A673 (cell line): ENCODE measurements at regions not wholly inside any gene's neighbourhood (a gene's known extent, or its start where the extent isn't known, plus 50 kb on each side); places are given as distances from the start of the nearest gene placed in this dataset.
"Not testable (repeated sequence)": the region's sequence is repeated elsewhere in the genome, so short reads cannot be mapped to it uniquely, and the experiment has no call there.

Experiments used
- BruUV-seq: library from RNA; stranded (reverse); fragments of 400-500 nt; replicated peaks from 2 replicates; lab custom pipeline; 2021; lab: Mats Ljungman, UMichigan
- CTCF ChIA-PET: fragments of 300-600 bp; sonication (Branson Sonifier 250); formaldehyde crosslinking; loops from one replicate; lab custom pipeline; 2022; ENCODE audit warnings: antibody characterized with exemption; lab: Charles Lee
- POLR2A ChIA-PET: fragments of 300-600 bp; sonication (Branson Sonifier 250); formaldehyde crosslinking; loops from one replicate; lab custom pipeline; 2022; ENCODE audit warnings: antibody characterized with exemption; ENCODE audit not compliant: low non-redundant PET; lab: Charles Lee
- DNase-seq: peaks from one replicate; pipeline ENCODE4 v3.0.0-alpha.2; 2015; ENCODE audit warnings: low spot score
- H3K27ac ChIP-seq: fragments of 200-600 bp; sonication (generic); 2 replicates; pipeline ENCODE4 v1.5.1; 2016; ENCODE audit warnings: mixed run types, low read depth, mild to moderate bottlenecking, mixed read lengths, antibody characterized with exemption, low read length; ENCODE audit not compliant: poor library complexity, severe bottlenecking
- H3K27me3 ChIP-seq: fragments of 200-600 bp; sonication (generic); replicated peaks from 2 replicates; pipeline ENCODE4 v1.6.1; 2017; ENCODE audit warnings: mixed run types, low read depth, mild to moderate bottlenecking, mixed read lengths, antibody characterized with exemption, low read length; ENCODE audit not compliant: insufficient read depth, poor library complexity
- H3K36me3 ChIP-seq: fragments of 200-600 bp; sonication (generic); 2 replicates; pipeline ENCODE4 v1.6.1; 2016; ENCODE audit warnings: mixed run types, mild to moderate bottlenecking, mixed read lengths, antibody characterized with exemption, low read length; ENCODE audit not compliant: insufficient read depth, poor library complexity, severe bottlenecking
- H3K4me1 ChIP-seq: fragments of 200-600 bp; sonication (generic); 2 replicates; pipeline ENCODE4 v1.6.1; 2017; ENCODE audit warnings: mixed run types, mild to moderate bottlenecking, mixed read lengths, antibody characterized with exemption, low read length; ENCODE audit not compliant: insufficient read depth, poor library complexity, severe bottlenecking
- H3K4me3 ChIP-seq: fragments of 200-600 bp; sonication (generic); 2 replicates; pipeline ENCODE4 v1.5.1; 2016; ENCODE audit warnings: low read depth, mixed run types, mild to moderate bottlenecking, mixed read lengths, low read length; ENCODE audit not compliant: poor library complexity, severe bottlenecking
- H3K9me3 ChIP-seq: fragments of 200-600 bp; sonication (generic); 2 replicates; pipeline ENCODE4 v1.6.1; 2016; ENCODE audit warnings: mixed run types, low read depth, mild to moderate bottlenecking, mixed read lengths, antibody characterized with exemption, low read length; ENCODE audit not compliant: poor library complexity, severe bottlenecking
- CTCF ChIP-seq: fragments of 300-800, 200-600 bp; sonication (generic); conservative IDR thresholded peaks from 2 replicates; pipeline ENCODE4 v1.5.1; 2017; ENCODE audit warnings: low read depth, mild to moderate bottlenecking, antibody characterized with exemption, low read length, moderate library complexity, mixed read lengths
- EZH2 ChIP-seq: fragments of 200-600 bp; sonication (generic); IDR thresholded peaks from 2 replicates; pipeline ENCODE4 v1.6.1; 2017; ENCODE audit warnings: borderline replicate concordance, low read depth, mild to moderate bottlenecking, mixed read lengths, antibody characterized with exemption, low read length; ENCODE audit not compliant: poor library complexity, severe bottlenecking
- intact Hi-C: fragments of 100-400 bp; cut with micrococcal nuclease; formaldehyde crosslinking; loops from one replicate; pipeline ENCODE4 v1.10.0; 2022; ENCODE audit not compliant: unreplicated experiment

DNA sequence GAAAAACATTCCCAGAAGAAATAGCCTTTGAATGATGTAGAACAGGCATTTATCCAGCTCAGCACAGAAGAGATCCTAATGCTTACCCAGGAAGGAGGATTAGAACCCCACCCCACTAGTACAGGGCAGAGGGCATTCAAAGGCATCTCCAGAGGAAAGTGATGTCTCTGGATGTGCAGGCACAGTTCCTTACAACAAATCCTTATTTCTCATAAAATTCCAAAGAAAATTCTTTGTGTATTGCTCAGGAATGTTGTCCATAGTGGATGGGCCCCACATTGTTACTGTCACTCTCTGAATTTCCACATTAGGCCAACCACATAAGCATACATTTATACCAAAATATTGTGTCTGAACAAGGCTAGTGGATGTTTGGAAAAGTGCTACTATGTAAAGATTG is 243.0 kb downstream of the ADRA2A start:
- Histone ChIP-seq H3K4me1 (no peaks in the 10 kb centered on the region), H3K9me3 (no peaks in the 10 kb centered on the region), H3K27ac (no peak overlapping the region), H3K27me3 (peaks cover 15% of the 10 kb centered on the region), H3K4me3 (no peak overlapping the region), H3K36me3 (no peaks in the 10 kb centered on the region)
- ChIA-PET POLR2A (no interaction called here), CTCF (no interaction called here)
- TF ChIP-seq EZH2 (no peak), CTCF (no peak)
- intact Hi-C loops: no loop called here
- DNase-seq: no peak
- no TSS peak for BruUV-seq

GRCh38 chr10:111323389-111323966 is 246.6 kb downstream of the ADRA2A start:
- Histone ChIP-seq H3K27me3 (peaks cover 15% of the 10 kb centered on the region), H3K36me3 (no peaks in the 10 kb centered on the region), H3K4me3 (no peak overlapping the region), H3K4me1 (no peaks in the 10 kb centered on the region), H3K9me3 (no peaks in the 10 kb centered on the region), H3K27ac (no peak overlapping the region)
- intact Hi-C loops: no loop called here
- TF ChIP-seq EZH2 (no peak), CTCF (peak; percentile 41)
- CTCF ChIA-PET: no interaction called here
- peak; percentile 28 for DNase-seq
- BruUV-seq: no TSS peak
- POLR2A ChIA-PET: no interaction called here

DNA sequence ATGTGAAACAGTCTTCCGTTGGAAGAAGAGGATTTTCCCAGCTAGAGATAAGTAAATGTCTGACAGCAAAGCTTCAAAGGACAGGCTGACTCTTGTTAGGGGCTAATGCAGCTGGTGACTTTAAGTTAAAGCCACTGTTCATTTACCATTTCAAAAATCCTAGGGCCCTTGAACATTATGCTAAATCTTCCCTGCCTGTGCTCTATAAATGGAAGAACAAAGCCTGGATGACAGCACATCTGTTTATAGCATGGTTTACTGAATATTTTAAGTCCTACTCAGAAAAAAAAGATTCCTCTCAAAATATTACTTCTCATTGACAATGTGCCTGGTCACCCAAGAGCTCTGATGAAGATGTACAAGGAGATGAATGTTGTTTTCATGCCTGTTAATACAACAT is 255.3 kb downstream of the ADRA2A start:
- BruUV-seq, H3K27me3 ChIP-seq, DNase-seq, intact Hi-C loops, H3K4me1 ChIP-seq, H3K4me3 ChIP-seq, POLR2A ChIA-PET, H3K27ac ChIP-seq, H3K36me3 ChIP-seq, H3K9me3 ChIP-seq: not testable (repeated sequence)
- CTCF ChIA-PET: interaction anchor here (0.6 kb wide), 1 partner anchor 18 kb away, joined by 3 read pairs; no protein-coding TSS in a partner anchor

DNA sequence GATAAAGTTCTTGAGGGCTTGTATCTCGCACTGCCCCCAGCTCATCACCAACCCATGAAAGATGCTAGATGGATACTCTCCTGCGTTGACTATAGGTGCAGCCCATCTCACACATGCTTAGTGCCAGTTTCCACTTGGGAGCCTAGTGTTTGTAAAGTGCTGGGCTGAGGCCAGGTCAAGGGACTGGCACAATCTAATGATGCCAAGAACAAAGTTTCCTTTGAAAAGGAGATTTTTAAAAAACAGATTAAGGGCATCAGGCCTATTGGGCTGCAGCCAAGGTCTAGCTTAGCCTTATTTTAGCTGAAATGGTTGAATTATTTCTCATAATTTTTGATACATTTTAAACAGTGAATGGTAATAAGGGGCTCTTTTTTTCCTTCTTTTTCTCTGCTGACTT is 259.0 kb downstream of the ADRA2A start:
- Histone ChIP-seq H3K36me3 (no peaks in the 10 kb centered on the region), H3K4me1 (no peaks in the 10 kb centered on the region), H3K9me3 (no peaks in the 10 kb centered on the region), H3K4me3 (no peak overlapping the region), H3K27ac (no peak overlapping the region), H3K27me3 (no peaks in the 10 kb centered on the region)
- no TSS peak for BruUV-seq
- intact Hi-C loops: no loop called here
- POLR2A ChIA-PET: no interaction called here
- no peak for DNase-seq
- CTCF ChIA-PET: no interaction called here
- no peak for TF ChIP-seq CTCF
- no peak for TF ChIP-seq EZH2
